ENCODE measurements at regions not wholly inside any gene's neighbourhood (a gene's known extent, or its start where the extent isn't known, plus 50 kb on each side); places are given as distances from the start of the nearest gene placed in this dataset.
"Not testable (repeated sequence)": the region's sequence is repeated elsewhere in the genome, so short reads cannot be mapped to it uniquely, and the experiment has no call there.

- no peak for TF ChIP-seq POU2F2 (IDR thresholded peaks at IDR 0.05; ENCODE audit: low read depth, low read length)
- no peak for TF ChIP-seq POLR2AphosphoS5 (IDR thresholded peaks at IDR 0.05; ENCODE audit: low read depth, low read length)
- TF ChIP-seq SPI1 (IDR thresholded peaks at IDR 0.05; ENCODE audit: low read depth, low read length): no peak
- TF ChIP-seq PAX5 (IDR thresholded peaks at IDR 0.05; ENCODE audit: insufficient read depth, low read length, severe bottlenecking): no peak
- TF ChIP-seq TAF1 (IDR thresholded peaks at IDR 0.05; ENCODE audit: low read depth, low read length): no peak
- TF ChIP-seq POLR2A (IDR thresholded peaks at IDR 0.05; ENCODE audit: low read depth, low read length): no peak
- no peak for DNase-seq (ENCODE audit: insufficient read length, low spot score)
- FAIRE-seq: no peak
These were observed 300.7 kb downstream of the SIPA1L2 start for GRCh38 chr1:232329103-232329813.

GRCh38 chr1:232328486-232329102, 301.3 kb downstream of the SIPA1L2 start:
- TF ChIP-seq PAX5 (IDR thresholded peaks at IDR 0.05; ENCODE audit: insufficient read depth, low read length, severe bottlenecking): no peak
- peak; percentile 59 for TF ChIP-seq SPI1 (IDR thresholded peaks at IDR 0.05; ENCODE audit: low read depth, low read length)
- FAIRE-seq (no peak), DNase-seq (ENCODE audit: insufficient read length, low spot score) (no peak)

- FAIRE-seq (no peak), DNase-seq (ENCODE audit: insufficient read length, low spot score) (no peak)
- TF ChIP-seq POLR2AphosphoS5 (IDR thresholded peaks at IDR 0.05; ENCODE audit: low read depth, low read length) (no peak), POLR2A (IDR thresholded peaks at IDR 0.05; ENCODE audit: low read depth, low read length) (no peak), PAX5 (IDR thresholded peaks at IDR 0.05; ENCODE audit: insufficient read depth, low read length, severe bottlenecking) (no peak), TAF1 (IDR thresholded peaks at IDR 0.05; ENCODE audit: low read depth, low read length) (no peak)
These were observed 302.0 kb downstream of the SIPA1L2 start for GRCh38 chr1:232327899-232328298.

- no peak for DNase-seq (ENCODE audit: insufficient read length, low spot score)
- TF ChIP-seq PAX5 (IDR thresholded peaks at IDR 0.05; ENCODE audit: insufficient read depth, low read length, severe bottlenecking): no peak
- no peak for TF ChIP-seq POLR2AphosphoS5 (IDR thresholded peaks at IDR 0.05; ENCODE audit: low read depth, low read length)
- no peak for TF ChIP-seq POU2F2 (IDR thresholded peaks at IDR 0.05; ENCODE audit: low read depth, low read length)
- no peak for TF ChIP-seq TAF1 (IDR thresholded peaks at IDR 0.05; ENCODE audit: low read depth, low read length)
- no peak for TF ChIP-seq SPI1 (IDR thresholded peaks at IDR 0.05; ENCODE audit: low read depth, low read length)
- no peak for FAIRE-seq
These were observed 302.7 kb downstream of the SIPA1L2 start for GRCh38 chr1:232327269-232327668.

GRCh38 chr1:232322162-232322734, 307.7 kb downstream of the SIPA1L2 start:
- no peak for DNase-seq (ENCODE audit: insufficient read length, low spot score)
- TF ChIP-seq POLR2AphosphoS5 (IDR thresholded peaks at IDR 0.05; ENCODE audit: low read depth, low read length) (no peak), POLR2A (IDR thresholded peaks at IDR 0.05; ENCODE audit: low read depth, low read length) (no peak), TAF1 (IDR thresholded peaks at IDR 0.05; ENCODE audit: low read depth, low read length) (no peak), SPI1 (IDR thresholded peaks at IDR 0.05; ENCODE audit: low read depth, low read length) (no peak), POU2F2 (IDR thresholded peaks at IDR 0.05; ENCODE audit: low read depth, low read length) (no peak), PAX5 (IDR thresholded peaks at IDR 0.05; ENCODE audit: insufficient read depth, low read length, severe bottlenecking) (no peak)
- FAIRE-seq: no peak

GRCh38 chr1:232319518-232320210, 310.3 kb downstream of the SIPA1L2 start:
- no peak for TF ChIP-seq POLR2A (IDR thresholded peaks at IDR 0.05; ENCODE audit: low read depth, low read length)
- FAIRE-seq (no peak), DNase-seq (ENCODE audit: insufficient read length, low spot score) (no peak)

GRCh38 chr1:232319072-232319471, 310.9 kb downstream of the SIPA1L2 start:
- FAIRE-seq: no peak
- no peak for TF ChIP-seq TAF1 (IDR thresholded peaks at IDR 0.05; ENCODE audit: low read depth, low read length)
- no peak for TF ChIP-seq POU2F2 (IDR thresholded peaks at IDR 0.05; ENCODE audit: low read depth, low read length)
- TF ChIP-seq POLR2A (IDR thresholded peaks at IDR 0.05; ENCODE audit: low read depth, low read length): no peak
- no peak for TF ChIP-seq POLR2AphosphoS5 (IDR thresholded peaks at IDR 0.05; ENCODE audit: low read depth, low read length)
- no peak for TF ChIP-seq SPI1 (IDR thresholded peaks at IDR 0.05; ENCODE audit: low read depth, low read length)
- no peak for TF ChIP-seq PAX5 (IDR thresholded peaks at IDR 0.05; ENCODE audit: insufficient read depth, low read length, severe bottlenecking)
- DNase-seq (ENCODE audit: insufficient read length, low spot score): no peak

- no peak for TF ChIP-seq TAF1 (IDR thresholded peaks at IDR 0.05; ENCODE audit: low read depth, low read length)
- no peak for TF ChIP-seq POU2F2 (IDR thresholded peaks at IDR 0.05; ENCODE audit: low read depth, low read length)
- no peak for TF ChIP-seq POLR2AphosphoS5 (IDR thresholded peaks at IDR 0.05; ENCODE audit: low read depth, low read length)
- no peak for TF ChIP-seq SPI1 (IDR thresholded peaks at IDR 0.05; ENCODE audit: low read depth, low read length)
- TF ChIP-seq PAX5 (IDR thresholded peaks at IDR 0.05; ENCODE audit: insufficient read depth, low read length, severe bottlenecking): no peak
- no peak for TF ChIP-seq POLR2A (IDR thresholded peaks at IDR 0.05; ENCODE audit: low read depth, low read length)
- FAIRE-seq (no peak), DNase-seq (ENCODE audit: insufficient read length, low spot score) (no peak)
These were observed 311.8 kb downstream of the SIPA1L2 start for GRCh38 chr1:232318143-232318542.

GRCh38 chr1:232317350-232317749, 312.6 kb downstream of the SIPA1L2 start:
- DNase-seq (ENCODE audit: insufficient read length, low spot score) (no peak), FAIRE-seq (no peak)
- TF ChIP-seq POU2F2 (IDR thresholded peaks at IDR 0.05; ENCODE audit: low read depth, low read length): no peak
- TF ChIP-seq POLR2AphosphoS5 (IDR thresholded peaks at IDR 0.05; ENCODE audit: low read depth, low read length): no peak

- FAIRE-seq: no peak
- TF ChIP-seq TAF1 (IDR thresholded peaks at IDR 0.05; ENCODE audit: low read depth, low read length) (no peak), POLR2AphosphoS5 (IDR thresholded peaks at IDR 0.05; ENCODE audit: low read depth, low read length) (no peak), SPI1 (IDR thresholded peaks at IDR 0.05; ENCODE audit: low read depth, low read length) (no peak), POLR2A (IDR thresholded peaks at IDR 0.05; ENCODE audit: low read depth, low read length) (no peak), POU2F2 (IDR thresholded peaks at IDR 0.05; ENCODE audit: low read depth, low read length) (no peak), PAX5 (IDR thresholded peaks at IDR 0.05; ENCODE audit: insufficient read depth, low read length, severe bottlenecking) (no peak)
These were observed 313.1 kb downstream of the SIPA1L2 start for GRCh38 chr1:232316864-232317263.

GRCh38 chr1:232313876-232314275, 316.1 kb downstream of the SIPA1L2 start:
- FAIRE-seq; DNase-seq (ENCODE audit: insufficient read length, low spot score): not testable (repeated sequence)

More at GRCh38 chr1:232316864-232317263, 313.1 kb downstream of the SIPA1L2 start:
- no peak for DNase-seq (ENCODE audit: insufficient read length, low spot score)
